SK-N-SH treated with all-trans-retinoic acid at 6 μM for 48 hours (cell line): ENCODE measurements at regions not wholly inside any gene's neighbourhood (a gene's known extent, or its start where the extent isn't known, plus 50 kb on each side); places are given as distances from the start of the nearest gene placed in this dataset.

ENCODE experiments used
- ATAC-seq: fragments of 200-7000 bp; cut with Tn5 transposase; 3 replicates; pipeline ENCODE4 v1.9.1; 2020; ENCODE audit warnings: mild to moderate bottlenecking, moderate library complexity
- ARNTL ChIP-seq: fragments of 450-650 bp; formaldehyde crosslinking; IDR thresholded peaks from 2 replicates; pipeline ENCODE4 v1.5.0; 2020; ENCODE audit warnings: low read depth, mild to moderate bottlenecking, moderate library complexity, borderline replicate concordance
- BACH2 ChIP-seq: fragments of 250-450 bp; sonication (Bioruptor Pico); IDR thresholded peaks from 2 replicates; pipeline ENCODE4 v1.9.0; 2021; ENCODE audit warnings: mild to moderate bottlenecking, borderline replicate concordance
- CSDC2 ChIP-seq: fragments of 250-450 bp; sonication (Bioruptor Pico); IDR thresholded peaks from 2 replicates; pipeline ENCODE4 v1.5.0; 2020; ENCODE audit warnings: mild to moderate bottlenecking, moderate library complexity
- ESRRG ChIP-seq: fragments of 250-450 bp; sonication (Bioruptor Pico); IDR thresholded peaks from 2 replicates; pipeline ENCODE4 v1.6.1; 2021; ENCODE audit warnings: mild to moderate bottlenecking
- GLIS3 ChIP-seq: fragments of 250-450 bp; sonication (Bioruptor Pico); IDR thresholded peaks from 2 replicates; pipeline ENCODE4 v1.5.0; 2020; ENCODE audit warnings: mild to moderate bottlenecking, moderate library complexity
- ISL1 ChIP-seq: fragments of 250-450 bp; sonication (Bioruptor Pico); IDR thresholded peaks from 2 replicates; pipeline ENCODE4 v2.1.2; 2022; ENCODE audit warnings: mild to moderate bottlenecking, moderate library complexity
- OSR1 ChIP-seq: fragments of 250-450 bp; sonication (Bioruptor Pico); IDR thresholded peaks from 2 replicates; pipeline ENCODE4 v1.8.0; 2022; ENCODE audit warnings: moderate library complexity, mild to moderate bottlenecking, inconsistent platforms
- PPARA ChIP-seq: fragments of 250-450 bp; sonication (Bioruptor Pico); IDR thresholded peaks from 2 replicates; pipeline ENCODE4 v1.5.0; 2020; ENCODE audit warnings: mild to moderate bottlenecking, borderline replicate concordance
- RARB ChIP-seq: fragments of 250-450 bp; sonication (Bioruptor Pico); IDR thresholded peaks from 2 replicates; pipeline ENCODE4 v1.8.0; 2021; ENCODE audit warnings: mild to moderate bottlenecking, moderate library complexity
- SNAI2 ChIP-seq: fragments of 250-450 bp; sonication (Bioruptor Pico); IDR thresholded peaks from 2 replicates; pipeline ENCODE4 v1.5.0; 2020; ENCODE audit warnings: mild to moderate bottlenecking, moderate library complexity
- TCF4 ChIP-seq: fragments of 250-450 bp; sonication (Bioruptor Pico); IDR thresholded peaks from 2 replicates; pipeline ENCODE4 v1.8.0; 2021; ENCODE audit warnings: mild to moderate bottlenecking, moderate library complexity, borderline replicate concordance
- TOX ChIP-seq: fragments of 250-450 bp; sonication (Bioruptor Pico); IDR thresholded peaks from 2 replicates; pipeline ENCODE4 v1.8.0; 2021; ENCODE audit warnings: mild to moderate bottlenecking, moderate library complexity, borderline replicate concordance
- ZC3H10 ChIP-seq: fragments of 250-450 bp; sonication (Bioruptor Pico); IDR thresholded peaks from 2 replicates; pipeline ENCODE4 v1.5.1; 2021; ENCODE audit warnings: mild to moderate bottlenecking, moderate library complexity
- ZFP3 ChIP-seq: fragments of 250-450 bp; sonication (Bioruptor Pico); IDR thresholded peaks from 2 replicates; pipeline ENCODE4 v1.5.0; 2020; ENCODE audit warnings: mild to moderate bottlenecking, moderate library complexity
- ZFP30 ChIP-seq: fragments of 450-650 bp; formaldehyde crosslinking; IDR thresholded peaks from 2 replicates; pipeline ENCODE4 v1.5.0; 2022; ENCODE audit warnings: mild to moderate bottlenecking, moderate library complexity
- ZNF565 ChIP-seq: fragments of 450-650 bp; formaldehyde crosslinking; conservative IDR thresholded peaks from 2 replicates; pipeline ENCODE4 v1.5.0; 2020; ENCODE audit warnings: low read depth, mild to moderate bottlenecking, moderate library complexity
- ZNF70 ChIP-seq: fragments of 450-650 bp; formaldehyde crosslinking; IDR thresholded peaks from 2 replicates; pipeline ENCODE4 v1.5.0; 2020; ENCODE audit warnings: mild to moderate bottlenecking, moderate library complexity
- ZNF8 ChIP-seq: fragments of 450-650 bp; formaldehyde crosslinking; IDR thresholded peaks from 2 replicates; pipeline ENCODE4 v1.5.0; 2020; ENCODE audit warnings: mild to moderate bottlenecking, moderate library complexity
- TF ChIP-seq, protein P1 (sequence below): fragments of 250-450 bp; sonication (Bioruptor Pico); IDR thresholded peaks from 2 replicates; pipeline ENCODE4 v1.5.1; 2021; ENCODE audit warnings: mild to moderate bottlenecking, moderate library complexity
- TF ChIP-seq, protein P2 (sequence below): fragments of 250-450 bp; sonication (Bioruptor Pico); IDR thresholded peaks from 2 replicates; pipeline ENCODE4 v1.8.0; 2020; ENCODE audit warnings: mild to moderate bottlenecking, moderate library complexity, borderline replicate concordance
- TF ChIP-seq, protein P3 (sequence below): fragments of 250-450 bp; sonication (Bioruptor Pico); IDR thresholded peaks from 2 replicates; pipeline ENCODE4 v1.5.0; 2020; ENCODE audit warnings: mild to moderate bottlenecking, moderate library complexity
- TF ChIP-seq, protein P4 (sequence below): fragments of 250-450 bp; sonication (Bioruptor Pico); IDR thresholded peaks from 2 replicates; pipeline ENCODE4 v1.5.1; 2020; ENCODE audit warnings: low read depth, mild to moderate bottlenecking, moderate library complexity

DNA sequence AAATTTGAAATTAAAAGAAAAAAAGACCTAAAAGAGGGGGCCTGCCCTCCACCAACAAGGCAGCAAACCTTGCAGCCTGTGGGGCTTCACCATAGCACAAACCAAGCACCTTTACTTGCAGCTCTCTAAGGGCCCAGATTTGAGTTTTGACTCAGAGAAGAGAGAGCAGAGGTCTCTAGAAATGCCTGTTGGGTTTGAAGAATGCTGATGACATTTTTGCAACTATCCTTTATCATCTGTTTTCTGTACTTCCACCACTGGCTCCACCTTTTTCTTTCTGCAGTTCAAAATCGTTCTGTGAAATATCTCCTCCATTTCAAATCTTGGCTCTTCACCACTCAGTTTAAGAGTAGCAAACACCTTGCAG is 83.8 kb upstream of the HMGA2 start:
- ATAC-seq, result peak; percentile 1; the same call in 2 of the 3 replicates
- TF ChIP-seq, protein P1, sequence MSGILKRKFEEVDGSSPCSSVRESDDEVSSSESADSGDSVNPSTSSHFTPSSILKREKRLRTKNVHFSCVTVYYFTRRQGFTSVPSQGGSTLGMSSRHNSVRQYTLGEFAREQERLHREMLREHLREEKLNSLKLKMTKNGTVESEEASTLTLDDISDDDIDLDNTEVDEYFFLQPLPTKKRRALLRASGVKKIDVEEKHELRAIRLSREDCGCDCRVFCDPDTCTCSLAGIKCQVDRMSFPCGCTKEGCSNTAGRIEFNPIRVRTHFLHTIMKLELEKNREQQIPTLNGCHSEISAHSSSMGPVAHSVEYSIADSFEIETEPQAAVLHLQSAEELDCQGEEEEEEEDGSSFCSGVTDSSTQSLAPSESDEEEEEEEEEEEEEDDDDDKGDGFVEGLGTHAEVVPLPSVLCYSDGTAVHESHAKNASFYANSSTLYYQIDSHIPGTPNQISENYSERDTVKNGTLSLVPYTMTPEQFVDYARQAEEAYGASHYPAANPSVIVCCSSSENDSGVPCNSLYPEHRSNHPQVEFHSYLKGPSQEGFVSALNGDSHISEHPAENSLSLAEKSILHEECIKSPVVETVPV (CRISPR knock-in tag), result no peak
- no peak for TF ChIP-seq OSR1 (CRISPR knock-in tag)
- TF ChIP-seq SNAI2 (CRISPR knock-in tag), result no peak
- TF ChIP-seq, protein P2, sequence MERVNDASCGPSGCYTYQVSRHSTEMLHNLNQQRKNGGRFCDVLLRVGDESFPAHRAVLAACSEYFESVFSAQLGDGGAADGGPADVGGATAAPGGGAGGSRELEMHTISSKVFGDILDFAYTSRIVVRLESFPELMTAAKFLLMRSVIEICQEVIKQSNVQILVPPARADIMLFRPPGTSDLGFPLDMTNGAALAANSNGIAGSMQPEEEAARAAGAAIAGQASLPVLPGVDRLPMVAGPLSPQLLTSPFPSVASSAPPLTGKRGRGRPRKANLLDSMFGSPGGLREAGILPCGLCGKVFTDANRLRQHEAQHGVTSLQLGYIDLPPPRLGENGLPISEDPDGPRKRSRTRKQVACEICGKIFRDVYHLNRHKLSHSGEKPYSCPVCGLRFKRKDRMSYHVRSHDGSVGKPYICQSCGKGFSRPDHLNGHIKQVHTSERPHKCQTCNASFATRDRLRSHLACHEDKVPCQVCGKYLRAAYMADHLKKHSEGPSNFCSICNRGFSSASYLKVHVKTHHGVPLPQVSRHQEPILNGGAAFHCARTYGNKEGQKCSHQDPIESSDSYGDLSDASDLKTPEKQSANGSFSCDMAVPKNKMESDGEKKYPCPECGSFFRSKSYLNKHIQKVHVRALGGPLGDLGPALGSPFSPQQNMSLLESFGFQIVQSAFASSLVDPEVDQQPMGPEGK (CRISPR knock-in tag), result no peak
- no peak for TF ChIP-seq CSDC2 (CRISPR knock-in tag)
- no peak for TF ChIP-seq ARNTL
- TF ChIP-seq, protein P3, sequence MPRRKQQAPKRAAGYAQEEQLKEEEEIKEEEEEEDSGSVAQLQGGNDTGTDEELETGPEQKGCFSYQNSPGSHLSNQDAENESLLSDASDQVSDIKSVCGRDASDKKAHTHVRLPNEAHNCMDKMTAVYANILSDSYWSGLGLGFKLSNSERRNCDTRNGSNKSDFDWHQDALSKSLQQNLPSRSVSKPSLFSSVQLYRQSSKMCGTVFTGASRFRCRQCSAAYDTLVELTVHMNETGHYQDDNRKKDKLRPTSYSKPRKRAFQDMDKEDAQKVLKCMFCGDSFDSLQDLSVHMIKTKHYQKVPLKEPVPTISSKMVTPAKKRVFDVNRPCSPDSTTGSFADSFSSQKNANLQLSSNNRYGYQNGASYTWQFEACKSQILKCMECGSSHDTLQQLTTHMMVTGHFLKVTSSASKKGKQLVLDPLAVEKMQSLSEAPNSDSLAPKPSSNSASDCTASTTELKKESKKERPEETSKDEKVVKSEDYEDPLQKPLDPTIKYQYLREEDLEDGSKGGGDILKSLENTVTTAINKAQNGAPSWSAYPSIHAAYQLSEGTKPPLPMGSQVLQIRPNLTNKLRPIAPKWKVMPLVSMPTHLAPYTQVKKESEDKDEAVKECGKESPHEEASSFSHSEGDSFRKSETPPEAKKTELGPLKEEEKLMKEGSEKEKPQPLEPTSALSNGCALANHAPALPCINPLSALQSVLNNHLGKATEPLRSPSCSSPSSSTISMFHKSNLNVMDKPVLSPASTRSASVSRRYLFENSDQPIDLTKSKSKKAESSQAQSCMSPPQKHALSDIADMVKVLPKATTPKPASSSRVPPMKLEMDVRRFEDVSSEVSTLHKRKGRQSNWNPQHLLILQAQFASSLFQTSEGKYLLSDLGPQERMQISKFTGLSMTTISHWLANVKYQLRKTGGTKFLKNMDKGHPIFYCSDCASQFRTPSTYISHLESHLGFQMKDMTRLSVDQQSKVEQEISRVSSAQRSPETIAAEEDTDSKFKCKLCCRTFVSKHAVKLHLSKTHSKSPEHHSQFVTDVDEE (CRISPR knock-in tag), result no peak
- TF ChIP-seq ISL1 (CRISPR knock-in tag), result no peak
- TF ChIP-seq ZNF565, result no peak
- TF ChIP-seq ZC3H10 (CRISPR knock-in tag), result no peak
- no peak for TF ChIP-seq GLIS3 (CRISPR knock-in tag)
- TF ChIP-seq ESRRG (CRISPR knock-in tag), result no peak
- TF ChIP-seq ZNF70 (CRISPR knock-in tag), result no peak
- TF ChIP-seq ZNF8 (CRISPR knock-in tag), result no peak
- TF ChIP-seq PPARA, result no peak
- TF ChIP-seq ZFP30, result no peak
- TF ChIP-seq, protein P4, sequence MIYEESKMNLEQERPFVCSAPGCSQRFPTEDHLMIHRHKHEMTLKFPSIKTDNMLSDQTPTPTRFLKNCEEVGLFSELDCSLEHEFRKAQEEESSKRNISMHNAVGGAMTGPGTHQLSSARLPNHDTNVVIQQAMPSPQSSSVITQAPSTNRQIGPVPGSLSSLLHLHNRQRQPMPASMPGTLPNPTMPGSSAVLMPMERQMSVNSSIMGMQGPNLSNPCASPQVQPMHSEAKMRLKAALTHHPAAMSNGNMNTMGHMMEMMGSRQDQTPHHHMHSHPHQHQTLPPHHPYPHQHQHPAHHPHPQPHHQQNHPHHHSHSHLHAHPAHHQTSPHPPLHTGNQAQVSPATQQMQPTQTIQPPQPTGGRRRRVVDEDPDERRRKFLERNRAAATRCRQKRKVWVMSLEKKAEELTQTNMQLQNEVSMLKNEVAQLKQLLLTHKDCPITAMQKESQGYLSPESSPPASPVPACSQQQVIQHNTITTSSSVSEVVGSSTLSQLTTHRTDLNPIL (CRISPR knock-in tag), result no peak
- no peak for TF ChIP-seq TCF4 (CRISPR knock-in tag)

DNA sequence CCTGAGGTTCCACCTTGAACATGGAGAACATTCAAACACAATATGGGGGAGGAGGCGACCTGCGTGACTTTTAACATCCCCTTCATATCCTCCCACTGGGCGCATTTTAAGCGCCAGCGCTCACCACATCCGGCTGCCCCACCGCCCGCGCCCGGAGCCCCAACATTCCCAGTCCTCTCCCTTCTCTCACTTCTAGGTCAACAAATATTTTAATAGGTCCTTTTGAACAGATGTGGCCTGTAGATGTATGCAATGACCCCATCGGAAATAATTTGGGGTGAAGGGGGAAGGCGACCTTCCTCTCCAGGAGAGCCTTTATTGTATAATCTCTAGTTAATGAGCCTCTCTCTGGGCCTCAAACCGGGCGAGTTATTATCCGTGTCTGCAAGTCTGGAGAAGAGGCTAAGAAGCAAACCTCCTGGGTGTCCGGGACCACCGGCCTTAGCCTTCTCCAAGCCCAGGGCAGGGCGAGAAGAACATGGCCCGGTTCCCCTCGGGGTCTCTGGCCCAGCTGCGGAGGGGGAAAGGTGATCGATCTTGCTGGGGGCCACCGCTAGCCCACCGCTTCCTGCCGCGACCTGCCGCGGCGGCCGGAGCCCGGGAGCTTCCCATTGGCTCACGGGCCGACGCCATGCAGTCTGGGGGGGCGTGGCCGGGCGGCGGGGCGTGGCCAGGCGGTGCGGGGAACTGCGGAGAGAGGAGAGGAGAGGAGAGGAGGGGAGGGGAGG is 83.2 kb upstream of the HMGA2 start:
- peak; percentile 89 for ATAC-seq

DNA sequence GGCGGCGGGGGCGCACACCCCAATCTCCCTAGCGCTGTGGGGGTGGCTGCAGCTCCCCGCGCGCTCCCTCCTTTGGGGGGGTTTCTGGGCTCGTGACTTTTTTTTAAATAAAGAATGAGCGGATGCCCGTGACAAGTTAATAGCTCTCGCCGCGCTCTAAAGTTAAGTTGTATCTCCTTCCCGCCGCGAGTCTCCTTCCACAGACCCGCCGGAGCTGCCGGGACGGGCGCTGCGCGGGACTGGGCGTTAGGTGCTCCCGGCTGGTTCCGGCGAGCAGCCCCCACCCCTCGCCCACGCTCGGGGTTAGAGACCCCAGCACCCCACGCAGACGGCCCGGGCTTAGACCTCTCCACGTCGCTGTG is 82.6 kb upstream of the HMGA2 start:
- TF ChIP-seq, protein P4 (CRISPR knock-in tag), result no peak
- no peak for TF ChIP-seq SNAI2 (CRISPR knock-in tag)
- no peak for TF ChIP-seq ESRRG (CRISPR knock-in tag)
- TF ChIP-seq BACH2 (CRISPR knock-in tag), result no peak
- TF ChIP-seq ZNF70 (CRISPR knock-in tag), result no peak
- no peak for TF ChIP-seq ZNF8 (CRISPR knock-in tag)
- no peak for TF ChIP-seq GLIS3 (CRISPR knock-in tag)
- TF ChIP-seq PPARA, result no peak
- TF ChIP-seq RARB (CRISPR knock-in tag), result no peak
- TF ChIP-seq ZC3H10 (CRISPR knock-in tag), result no peak
- TF ChIP-seq ARNTL, result no peak
- TF ChIP-seq TCF4 (CRISPR knock-in tag), result no peak
- no peak for TF ChIP-seq OSR1 (CRISPR knock-in tag)
- no peak for TF ChIP-seq ISL1 (CRISPR knock-in tag)
- TF ChIP-seq TOX, result no peak
- ATAC-seq, result peak; percentile 70

More for the DNA sequence above, 83.2 kb upstream of the HMGA2 start:
- TF ChIP-seq CSDC2 (CRISPR knock-in tag) (no peak), ZNF70 (CRISPR knock-in tag) (no peak), ZNF8 (CRISPR knock-in tag) (no peak), PPARA (no peak), RARB (CRISPR knock-in tag) (no peak), ZFP3 (CRISPR knock-in tag) (no peak)
- TF ChIP-seq, protein P1 (CRISPR knock-in tag), result no peak
